Osteocyte (in vitro differentiated cells): ENCODE measurements at regions not wholly inside any gene's neighbourhood (a gene's known extent, or its start where the extent isn't known, plus 50 kb on each side); places are given as distances from the start of the nearest gene placed in this dataset.

Source experiments
- DNase-seq: peaks from one replicate; pipeline ENCODE4 v3.0.0; 2021; ENCODE audit warnings: mixed read lengths; ENCODE audit not compliant: unreplicated experiment; ENCODE audit errors: extremely low spot score
- H3K27ac Mint-ChIP-seq: one replicate; pipeline ENCODE4 v1.8.0; 2021; ENCODE audit warnings: mild to moderate bottlenecking, mixed read lengths; ENCODE audit not compliant: unreplicated experiment
- H3K27me3 Mint-ChIP-seq: one replicate; pipeline ENCODE4 v1.8.0; 2021; ENCODE audit warnings: mixed read lengths; ENCODE audit not compliant: unreplicated experiment
- H3K36me3 Mint-ChIP-seq: one replicate; pipeline ENCODE4 v1.8.0; 2021; ENCODE audit warnings: mixed read lengths; ENCODE audit not compliant: unreplicated experiment
- H3K4me1 Mint-ChIP-seq: one replicate; pipeline ENCODE4 v1.8.0; 2021; ENCODE audit warnings: mixed read lengths; ENCODE audit not compliant: unreplicated experiment
- H3K4me3 Mint-ChIP-seq: one replicate; pipeline ENCODE4 v1.8.0; 2021; ENCODE audit warnings: mild to moderate bottlenecking, moderate library complexity, mixed read lengths; ENCODE audit not compliant: unreplicated experiment
- H3K9me3 Mint-ChIP-seq: one replicate; pipeline ENCODE4 v1.8.0; 2021; ENCODE audit warnings: mixed read lengths; ENCODE audit not compliant: unreplicated experiment
- TF ChIP-seq, protein P1 (sequence below): fragments of 200-600 bp; sonication (generic); IDR thresholded peaks from 2 replicates; pipeline ENCODE4 v1.5.0; 2021; ENCODE audit warnings: antibody characterized with exemption, mild to moderate bottlenecking, moderate library complexity

DNA sequence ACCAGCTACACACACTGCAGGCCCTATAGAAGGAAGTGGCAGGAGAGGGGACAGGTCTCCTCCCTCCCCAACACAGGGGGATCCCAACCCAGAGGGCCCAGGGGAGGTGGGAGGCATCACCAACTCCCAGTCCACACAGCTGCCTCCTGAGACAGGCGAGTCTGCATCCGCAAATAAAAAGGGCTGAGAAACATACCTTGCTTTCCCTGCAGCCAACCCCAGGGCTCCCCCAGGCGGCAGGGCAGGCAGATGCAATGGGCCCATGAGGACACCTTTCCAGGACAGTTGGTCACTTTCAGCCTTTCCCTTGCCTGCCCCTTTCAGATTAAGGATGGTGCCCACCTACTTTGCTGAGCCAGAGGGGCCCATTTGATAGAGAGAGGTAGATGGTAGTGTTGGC lies 180.0 kb downstream of the BRD1 start:
- H3K27me3 Mint-ChIP-seq: no peaks in the 10 kb centered on the region
- no peak overlapping the region for H3K27ac Mint-ChIP-seq
- no peaks in the 10 kb centered on the region for H3K4me1 Mint-ChIP-seq
- TF ChIP-seq, protein P1, sequence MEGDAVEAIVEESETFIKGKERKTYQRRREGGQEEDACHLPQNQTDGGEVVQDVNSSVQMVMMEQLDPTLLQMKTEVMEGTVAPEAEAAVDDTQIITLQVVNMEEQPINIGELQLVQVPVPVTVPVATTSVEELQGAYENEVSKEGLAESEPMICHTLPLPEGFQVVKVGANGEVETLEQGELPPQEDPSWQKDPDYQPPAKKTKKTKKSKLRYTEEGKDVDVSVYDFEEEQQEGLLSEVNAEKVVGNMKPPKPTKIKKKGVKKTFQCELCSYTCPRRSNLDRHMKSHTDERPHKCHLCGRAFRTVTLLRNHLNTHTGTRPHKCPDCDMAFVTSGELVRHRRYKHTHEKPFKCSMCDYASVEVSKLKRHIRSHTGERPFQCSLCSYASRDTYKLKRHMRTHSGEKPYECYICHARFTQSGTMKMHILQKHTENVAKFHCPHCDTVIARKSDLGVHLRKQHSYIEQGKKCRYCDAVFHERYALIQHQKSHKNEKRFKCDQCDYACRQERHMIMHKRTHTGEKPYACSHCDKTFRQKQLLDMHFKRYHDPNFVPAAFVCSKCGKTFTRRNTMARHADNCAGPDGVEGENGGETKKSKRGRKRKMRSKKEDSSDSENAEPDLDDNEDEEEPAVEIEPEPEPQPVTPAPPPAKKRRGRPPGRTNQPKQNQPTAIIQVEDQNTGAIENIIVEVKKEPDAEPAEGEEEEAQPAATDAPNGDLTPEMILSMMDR: no peak
- H3K9me3 Mint-ChIP-seq: no peaks in the 10 kb centered on the region
- H3K36me3 Mint-ChIP-seq: no peaks in the 10 kb centered on the region
- H3K4me3 Mint-ChIP-seq: no peak overlapping the region
- no peak for DNase-seq

DNA sequence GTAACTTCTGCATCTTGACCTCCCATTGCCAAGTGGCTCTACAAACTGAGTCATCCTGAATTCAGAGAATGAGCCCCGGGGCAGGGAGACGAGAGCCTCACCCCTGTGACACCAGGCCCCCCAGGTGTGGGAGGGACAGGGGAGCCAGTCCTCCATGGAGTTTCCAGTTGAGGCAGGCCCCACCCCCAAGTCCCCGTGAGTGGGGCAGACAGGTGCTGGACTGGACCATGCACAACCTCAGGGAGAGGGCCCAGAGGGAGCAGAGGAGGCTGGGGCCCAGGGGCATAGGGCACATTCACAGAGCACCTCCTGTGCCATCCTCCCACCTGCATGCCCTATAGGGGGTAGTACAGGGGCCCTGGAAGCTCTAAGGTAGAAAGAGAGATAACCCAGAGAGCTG lies 180.8 kb downstream of the BRD1 start:
- H3K4me3 Mint-ChIP-seq: no peak overlapping the region
- H3K27ac Mint-ChIP-seq: no peak overlapping the region
- no peaks in the 10 kb centered on the region for H3K36me3 Mint-ChIP-seq
- no peak for DNase-seq
- TF ChIP-seq, protein P1: no peak
- no peaks in the 10 kb centered on the region for H3K4me1 Mint-ChIP-seq
- H3K9me3 Mint-ChIP-seq: no peaks in the 10 kb centered on the region
- no peaks in the 10 kb centered on the region for H3K27me3 Mint-ChIP-seq

DNA sequence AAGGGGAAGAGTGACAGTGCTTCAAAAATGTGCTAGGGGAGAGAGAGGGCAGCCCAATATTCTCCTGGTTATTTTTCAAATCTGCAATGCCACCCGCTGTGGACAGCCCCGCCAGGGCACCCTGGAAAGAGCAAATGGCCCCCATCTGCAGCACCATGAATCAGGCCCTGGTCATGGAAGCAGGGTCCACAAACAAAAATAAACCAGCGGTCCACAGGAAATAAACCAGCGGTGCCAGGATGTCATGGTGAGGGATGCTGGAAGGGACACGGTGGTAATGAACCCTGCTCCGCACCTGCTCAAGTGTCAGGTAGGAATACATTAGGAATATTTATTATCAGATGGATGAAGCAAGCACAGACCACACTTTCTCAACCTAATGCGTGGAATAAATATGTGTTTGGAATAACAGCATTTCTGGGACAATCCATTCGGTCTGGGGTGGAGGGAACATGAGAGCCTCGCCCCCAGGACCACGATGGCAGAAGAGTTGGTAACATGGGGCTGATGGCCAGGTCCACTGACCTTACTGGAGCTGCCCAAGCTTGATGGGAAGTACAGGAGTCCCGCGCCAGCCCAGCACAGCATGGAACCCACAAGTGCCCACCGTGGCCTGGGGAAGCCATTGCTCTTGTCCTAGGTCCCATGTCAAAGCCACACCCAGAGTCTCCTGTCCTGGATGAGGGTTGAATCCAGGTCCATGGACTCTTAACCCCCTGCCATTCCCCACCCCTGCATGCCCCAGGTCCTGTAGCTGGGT lies 181.7 kb downstream of the BRD1 start:
- H3K27me3 Mint-ChIP-seq: no peaks in the 10 kb centered on the region
- no peaks in the 10 kb centered on the region for H3K4me1 Mint-ChIP-seq
- H3K36me3 Mint-ChIP-seq: no peaks in the 10 kb centered on the region
- no peaks in the 10 kb centered on the region for H3K9me3 Mint-ChIP-seq
- TF ChIP-seq, protein P1: no peak
- no peak overlapping the region for H3K27ac Mint-ChIP-seq
- H3K4me3 Mint-ChIP-seq: no peak overlapping the region
- DNase-seq: no peak

DNA sequence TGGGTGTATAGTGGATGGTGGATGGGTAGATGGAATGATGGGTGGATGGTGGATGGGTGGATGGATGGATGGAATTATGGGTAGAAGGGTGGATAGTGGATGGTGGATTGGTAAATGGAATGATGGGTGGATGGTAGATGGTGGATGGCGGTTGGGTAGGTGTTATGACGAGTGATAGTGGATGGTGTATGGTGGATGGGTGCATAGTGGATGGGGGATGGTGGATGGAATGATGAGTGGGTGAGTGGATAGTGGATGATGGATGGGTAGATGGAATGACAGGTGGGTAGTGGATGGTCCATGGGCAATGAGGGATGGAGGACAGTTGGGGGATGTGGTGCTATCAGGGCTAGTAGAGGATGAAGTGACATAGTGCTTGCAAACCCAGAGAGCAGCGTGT lies 182.4 kb downstream of the BRD1 start:
- TF ChIP-seq, protein P1: no peak
- Mint-ChIP-seq H3K36me3 (no peaks in the 10 kb centered on the region), H3K4me3 (no peak overlapping the region), H3K9me3 (no peaks in the 10 kb centered on the region), H3K27me3 (no peaks in the 10 kb centered on the region), H3K27ac (no peak overlapping the region), H3K4me1 (no peaks in the 10 kb centered on the region)
- DNase-seq: no peak

DNA sequence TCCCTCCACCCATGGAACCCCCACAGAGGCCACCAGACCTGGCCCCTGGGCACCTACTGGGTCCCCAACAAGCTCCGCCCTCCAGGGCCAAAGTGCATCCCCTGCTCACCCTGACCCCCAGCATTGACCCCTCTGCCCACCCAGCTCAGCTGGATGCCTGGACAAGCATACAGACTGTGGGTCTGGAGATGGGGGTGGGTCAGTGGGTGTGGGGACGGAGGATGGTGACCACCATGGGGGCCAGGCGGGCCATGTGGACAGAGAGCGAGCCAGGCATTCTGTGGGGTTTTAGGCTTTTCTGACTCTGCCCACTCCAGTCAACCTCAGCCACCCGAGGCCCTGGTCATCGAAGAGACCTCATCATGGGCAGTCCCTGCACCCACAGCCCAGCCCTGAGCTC lies 183.7 kb downstream of the BRD1 start:
- Mint-ChIP-seq H3K36me3 (no peaks in the 10 kb centered on the region), H3K27me3 (no peaks in the 10 kb centered on the region), H3K4me1 (no peaks in the 10 kb centered on the region), H3K9me3 (no peaks in the 10 kb centered on the region), H3K4me3 (no peak overlapping the region), H3K27ac (no peak overlapping the region)
- TF ChIP-seq, protein P1: no peak
- DNase-seq: no peak
